Ovary (tissue), 3 donors: ENCODE measurements at regions not wholly inside any gene's neighbourhood (a gene's known extent, or its start where the extent isn't known, plus 50 kb on each side); places are given as distances from the start of the nearest gene placed in this dataset.

Experiments
- CTCF ChIP-seq, 3 donors: fragments of 450-650 bp in 2 of 3; fragments of 200-600 bp in 1 of 3; IDR thresholded peaks; one replicate each; pipeline versions ENCODE4 v1.5.1 to v1.8.0; 2016 to 2022; ENCODE audit warnings: antibody characterized with exemption in 3 of 3, mild to moderate bottlenecking in 1 of 3
- POLR2A ChIP-seq: fragments of 450-650 bp; IDR thresholded peaks from one replicate; pipeline ENCODE4 v1.6.1; 2017; ENCODE audit warnings: antibody characterized with exemption, mild to moderate bottlenecking, moderate library complexity
- donor health status: DM: no; HTN: no; CAD: no.

- TF ChIP-seq CTCF (IDR thresholded peaks at IDR 0.05) (no peak), POLR2A (no peak)
Measured at GRCh38 chr6:103812970-103813369, 1046.7 kb downstream of the HACE1 start.
